GM21367 (cell line): ENCODE measurements at regions not wholly inside any gene's neighbourhood (a gene's known extent, or its start where the extent isn't known, plus 50 kb on each side); places are given as distances from the start of the nearest gene placed in this dataset.

Experiments
- ATAC-seq: cut with Tn5 transposase; IDR thresholded peaks from one replicate; pipeline ENCODE4 v1.9.1; 2021; ENCODE audit not compliant: unreplicated experiment

DNA sequence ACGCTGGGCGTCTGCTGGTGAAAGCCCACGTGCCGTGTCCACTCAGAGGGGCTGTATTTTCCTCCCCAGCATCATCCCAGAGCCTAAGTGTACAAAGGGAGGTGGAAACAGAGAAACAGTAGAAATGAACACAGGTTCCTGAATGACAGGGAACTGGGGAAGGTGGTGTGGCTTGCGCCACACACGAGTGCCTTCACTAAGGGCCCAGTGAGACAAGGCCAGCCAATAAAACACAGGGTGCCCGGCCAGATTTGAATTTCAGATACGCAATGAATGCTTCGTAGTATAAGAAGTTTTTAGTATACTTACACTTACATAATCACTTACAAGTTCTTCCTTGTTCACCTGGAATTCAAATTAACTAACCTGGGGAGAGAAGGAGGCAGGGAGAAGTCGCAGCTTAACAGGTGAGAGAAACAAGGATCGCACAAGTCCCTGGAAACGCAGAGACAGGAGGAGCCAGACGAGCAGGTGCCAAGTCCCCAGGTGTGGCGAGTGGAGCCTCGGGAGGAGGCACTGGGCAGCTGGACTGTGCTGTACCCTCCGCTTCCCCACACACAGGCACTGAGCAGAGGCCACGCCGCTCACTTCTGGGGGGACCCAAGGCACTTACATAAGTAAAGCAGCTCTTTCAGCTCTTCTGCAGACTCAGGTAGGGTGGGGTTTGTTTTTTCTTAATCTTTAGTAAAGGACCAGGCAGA is 105.2 kb upstream of the MGMT start:
- ATAC-seq = no peak

DNA sequence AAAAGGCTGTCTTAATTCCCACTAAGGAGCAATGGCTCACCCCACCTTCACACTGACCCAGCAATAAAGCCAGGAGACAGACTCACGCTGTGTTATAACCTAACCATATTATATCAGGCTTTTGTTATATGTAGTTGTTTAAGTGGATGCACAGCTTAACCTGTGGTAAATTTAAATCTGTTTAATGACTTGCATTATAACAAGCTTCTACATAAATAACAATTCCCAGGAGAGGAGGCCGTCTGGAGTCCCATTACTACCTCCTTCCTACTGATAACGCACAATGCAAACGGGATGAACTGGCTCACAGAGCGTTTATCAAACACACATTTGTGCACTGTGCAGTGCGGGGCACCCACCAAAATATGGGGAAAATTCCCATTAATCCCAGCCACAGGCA is 102.1 kb upstream of the MGMT start:
- no peak for ATAC-seq

DNA sequence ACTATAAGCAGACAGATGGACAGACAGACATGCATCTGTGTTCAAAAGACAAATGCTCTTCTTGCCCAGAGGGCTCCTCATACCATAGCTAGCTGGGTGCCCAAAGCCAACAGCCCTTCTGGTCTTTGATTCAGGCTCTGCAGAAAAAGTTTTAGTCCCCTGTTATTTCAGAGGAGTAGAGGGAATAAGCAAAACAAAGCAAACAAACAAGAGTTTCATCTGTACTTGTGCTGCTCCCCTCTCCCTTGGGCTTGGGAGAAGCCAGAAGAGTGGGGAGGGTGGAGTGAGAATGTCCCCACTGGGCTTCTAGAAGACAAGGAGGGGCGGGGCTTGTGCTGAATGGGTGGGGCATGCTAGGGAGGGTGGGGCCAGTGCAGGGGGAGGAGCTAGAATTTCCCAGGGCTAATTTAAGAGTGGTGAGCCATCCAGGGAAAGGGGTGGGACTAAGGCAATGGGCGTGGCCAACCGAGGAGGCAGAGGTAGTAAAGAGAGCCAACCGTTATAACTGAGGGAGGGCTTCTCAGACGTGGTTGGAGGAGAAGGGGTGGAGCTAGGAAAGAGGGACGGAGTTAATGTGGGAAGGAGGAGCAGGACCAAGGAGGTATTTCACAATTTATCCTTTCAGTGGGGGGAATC is 101.2 kb upstream of the MGMT start:
- no peak for ATAC-seq

DNA sequence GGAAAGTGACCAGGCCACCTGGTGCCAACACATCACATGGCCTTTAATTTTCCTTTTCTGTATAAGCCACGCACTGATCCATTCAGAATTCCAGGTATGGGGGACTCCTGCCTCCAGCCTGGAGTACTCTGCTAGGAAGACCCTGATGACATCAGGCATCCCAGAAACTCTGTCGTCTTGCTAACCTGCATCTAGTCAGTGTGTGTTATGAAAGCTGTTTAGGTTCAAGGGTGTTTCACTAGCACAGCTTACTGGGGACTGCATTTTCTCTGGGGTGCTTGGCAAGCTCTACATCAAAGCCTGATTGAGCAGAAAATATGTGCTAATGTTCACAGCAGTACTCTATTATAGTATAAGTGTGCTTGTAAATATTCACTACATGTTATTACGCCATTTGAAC is 100.6 kb upstream of the MGMT start:
- no peak for ATAC-seq

DNA sequence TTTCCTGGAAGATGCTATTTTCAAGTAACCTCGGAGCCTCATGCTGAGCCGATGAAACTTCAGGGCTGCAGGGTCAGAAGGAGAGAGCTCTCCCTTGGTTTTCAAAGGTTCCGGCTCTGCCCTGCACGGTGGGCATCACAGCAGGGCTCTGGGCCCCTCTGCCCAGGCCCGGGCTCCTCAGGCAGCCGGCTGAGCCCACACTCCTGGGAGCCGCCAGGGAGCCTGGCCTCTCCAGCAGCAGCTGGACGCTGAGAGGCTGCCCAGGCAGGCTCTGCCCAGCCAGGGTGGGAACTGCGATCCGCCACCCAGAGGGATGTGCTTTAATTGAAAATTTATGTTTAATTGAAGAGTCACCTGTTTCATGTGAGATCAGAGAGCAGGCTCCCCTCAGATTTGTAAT is 97.5 kb upstream of the MGMT start:
- no peak for ATAC-seq

DNA sequence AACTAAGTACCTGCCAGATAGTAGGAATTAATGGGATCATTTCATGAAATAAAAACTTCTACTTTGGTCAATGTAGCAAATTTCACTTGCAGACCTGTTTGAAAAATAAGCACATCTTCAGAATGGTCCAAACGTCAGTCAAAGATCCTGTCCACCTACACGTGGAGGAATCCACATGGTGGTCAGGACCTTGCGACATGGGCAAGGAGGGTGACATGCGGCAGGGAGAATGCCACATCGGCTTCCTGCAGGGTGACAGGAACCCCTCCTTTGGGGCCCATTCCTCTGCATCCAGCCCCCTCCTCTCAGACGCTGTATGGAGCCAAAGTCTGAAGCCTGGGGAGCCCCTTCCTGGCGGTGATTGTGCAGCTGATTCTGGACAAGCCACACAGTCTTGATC is 95.5 kb upstream of the MGMT start:
- no peak for ATAC-seq

DNA sequence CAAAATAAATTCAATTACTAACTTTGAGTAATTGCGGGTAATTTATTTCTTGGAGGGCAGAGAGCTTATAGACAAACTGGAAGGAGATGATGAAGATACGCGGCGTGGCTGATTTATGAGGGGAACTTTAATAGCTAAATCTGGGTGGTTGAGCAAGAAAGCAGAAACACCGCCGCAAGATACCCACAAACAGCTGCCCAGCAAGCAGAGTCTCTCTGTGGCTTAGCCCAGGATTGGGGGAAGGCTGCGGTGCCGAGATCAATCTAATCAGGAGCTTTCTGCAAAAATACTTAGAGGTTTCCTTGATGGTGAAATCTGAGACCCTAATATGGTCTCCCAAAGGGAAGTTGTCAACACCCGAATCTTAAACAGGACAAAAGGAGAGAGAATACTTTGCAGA is 94.9 kb upstream of the MGMT start:
- ATAC-seq = no peak

DNA sequence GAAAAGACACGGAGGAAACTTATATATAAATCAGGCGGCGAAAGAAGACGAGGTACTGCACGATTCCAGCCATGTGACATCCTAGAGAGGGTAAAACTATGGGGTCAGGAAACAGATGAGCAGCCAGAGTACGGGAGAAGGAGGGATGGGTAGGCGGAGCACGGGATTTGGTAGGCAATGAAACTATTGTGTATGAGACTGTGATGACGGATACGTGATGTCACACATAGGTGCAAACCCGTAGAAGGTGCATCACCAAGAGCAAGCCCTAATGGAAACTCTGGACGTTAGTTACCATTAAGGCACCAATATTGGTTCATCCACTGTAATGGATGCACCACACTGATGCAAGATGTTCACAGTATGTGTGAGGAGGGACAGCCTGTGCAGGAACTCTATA is 93.8 kb upstream of the MGMT start:
- ATAC-seq = no peak

DNA sequence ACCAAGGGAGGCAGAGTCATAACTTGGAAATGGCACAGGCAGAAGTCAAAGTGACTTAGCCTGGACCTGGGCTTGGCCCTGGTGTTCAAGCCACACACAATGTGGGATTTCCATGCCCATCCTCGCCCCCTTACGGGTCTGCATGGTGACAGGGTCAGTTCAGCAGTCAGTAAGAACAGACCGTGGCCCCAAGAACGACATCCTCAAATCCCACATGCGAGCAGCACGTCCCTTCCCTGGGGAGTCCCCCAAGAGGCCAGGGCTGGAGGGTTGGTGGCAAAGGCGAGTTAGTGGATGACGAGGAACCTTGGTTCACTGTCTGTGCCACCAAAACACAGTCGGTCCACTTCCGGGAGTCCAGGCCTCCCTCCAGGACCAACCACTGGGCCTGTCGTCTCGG is 93.3 kb upstream of the MGMT start:
- ATAC-seq = no peak

DNA sequence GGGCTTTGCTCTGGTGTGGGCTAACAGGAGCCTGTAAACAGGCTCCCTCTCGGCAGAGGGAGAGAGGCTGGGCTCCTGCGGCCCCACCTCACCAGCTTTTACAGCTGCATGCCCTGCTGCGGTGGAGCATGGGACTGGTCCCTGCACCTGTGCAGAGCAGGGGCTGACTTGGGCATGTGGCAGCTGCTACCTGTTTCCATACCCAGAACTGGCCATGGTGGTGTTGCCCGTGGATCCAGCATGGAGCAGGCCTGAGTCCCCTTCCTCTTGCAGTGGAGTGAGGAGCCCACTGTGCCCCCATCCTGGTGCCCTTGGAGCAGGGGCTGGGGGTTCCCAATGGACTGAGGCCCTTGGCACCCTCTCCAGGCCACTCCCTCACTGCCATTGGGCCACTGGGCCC is 91.9 kb upstream of the MGMT start:
- no peak for ATAC-seq

DNA sequence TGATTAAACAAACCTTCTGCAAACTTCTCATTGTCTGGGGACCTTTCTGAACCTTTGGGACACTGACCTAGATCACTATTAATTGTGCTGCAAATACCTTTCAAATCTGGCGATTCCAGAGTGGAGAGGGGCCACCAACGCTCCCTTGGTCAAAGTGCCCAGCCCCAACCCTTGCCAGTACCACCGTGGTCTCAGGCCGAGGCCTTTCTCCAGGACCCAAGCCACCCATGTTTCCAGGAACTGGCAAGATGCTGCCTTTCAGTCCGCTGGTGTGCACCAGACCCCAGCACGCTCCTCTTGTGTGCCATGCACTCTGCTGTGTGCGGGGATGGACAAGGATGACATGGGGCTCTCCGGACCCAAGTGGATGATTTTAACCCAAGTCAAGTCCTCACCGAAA is 91.1 kb upstream of the MGMT start:
- no peak for ATAC-seq

DNA sequence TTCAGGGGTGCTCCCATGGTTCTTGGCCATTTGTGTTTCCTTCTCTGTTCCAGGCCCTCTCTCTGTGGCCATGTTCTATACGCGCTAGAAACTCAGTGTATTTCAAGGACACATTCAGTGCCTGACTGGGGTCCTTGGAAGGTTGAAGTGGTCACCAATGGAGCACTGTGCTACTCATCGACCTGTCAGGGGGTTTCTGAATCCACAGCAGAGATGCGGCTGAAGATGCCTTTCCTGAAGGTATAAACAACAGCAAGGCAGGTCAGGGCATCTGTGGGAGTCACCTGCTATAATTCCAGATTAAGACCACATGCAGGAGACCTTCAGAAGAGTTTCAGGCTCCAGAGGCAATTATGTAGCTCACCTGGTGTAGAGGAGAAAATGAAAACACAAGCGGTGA is 86.8 kb upstream of the MGMT start:
- no peak for ATAC-seq

DNA sequence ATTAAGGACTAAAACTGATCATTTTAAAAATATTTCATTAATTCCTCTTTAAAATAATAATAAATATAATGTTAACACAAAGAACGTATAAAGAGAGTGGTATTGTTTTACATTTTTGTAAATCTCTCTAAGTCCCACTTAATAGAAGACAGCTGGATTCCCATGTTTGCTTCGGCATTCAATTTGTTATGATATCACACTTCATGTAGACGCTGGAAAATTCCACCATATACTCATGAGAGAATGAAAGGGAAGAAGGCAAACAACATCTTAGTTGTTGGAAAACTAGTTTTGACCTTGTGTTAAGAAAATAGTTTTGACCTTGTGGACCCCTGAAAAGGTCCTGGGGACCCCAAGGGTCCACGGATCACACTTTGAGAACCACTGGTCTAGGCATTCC is 85.3 kb upstream of the MGMT start:
- no peak for ATAC-seq

DNA sequence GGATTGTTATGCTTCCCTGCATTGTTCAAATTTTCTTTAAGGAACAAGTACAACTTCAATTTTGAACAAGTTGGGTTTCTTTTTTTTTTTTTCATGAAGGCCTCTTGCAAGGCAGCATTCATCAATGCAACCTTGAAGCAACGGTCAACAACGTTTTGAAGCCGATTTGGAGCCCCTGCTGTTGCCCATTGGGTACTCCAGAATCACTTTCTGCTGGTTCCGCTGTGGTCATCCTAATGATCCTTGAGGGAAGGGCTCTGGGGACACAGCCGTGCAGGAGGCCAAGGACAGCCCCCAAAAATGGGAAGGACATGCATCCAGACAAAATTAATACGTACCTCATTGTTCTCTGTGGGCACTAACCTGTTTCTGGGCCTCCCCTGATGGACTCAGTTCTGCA is 84.6 kb upstream of the MGMT start:
- ATAC-seq = no peak

DNA sequence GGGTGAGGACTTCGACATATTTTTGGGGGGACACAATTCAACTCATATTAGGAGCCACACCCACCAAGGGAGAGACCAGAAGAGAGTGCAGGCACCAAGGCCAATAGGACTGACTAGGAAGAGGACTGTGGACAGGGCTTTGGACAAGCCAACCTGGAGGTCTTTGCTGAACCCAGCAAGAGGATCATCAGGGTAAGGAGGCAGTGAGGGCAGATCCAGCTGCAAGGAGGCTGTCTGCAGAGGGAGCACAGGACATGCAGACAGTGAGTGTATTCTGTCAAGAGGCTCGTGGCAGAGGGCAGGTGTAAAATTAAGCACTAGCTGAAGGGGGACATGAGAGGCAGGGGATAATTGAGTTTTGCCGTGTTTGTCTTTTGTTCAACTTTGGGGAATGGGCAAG is 83.4 kb upstream of the MGMT start:
- no peak for ATAC-seq

DNA sequence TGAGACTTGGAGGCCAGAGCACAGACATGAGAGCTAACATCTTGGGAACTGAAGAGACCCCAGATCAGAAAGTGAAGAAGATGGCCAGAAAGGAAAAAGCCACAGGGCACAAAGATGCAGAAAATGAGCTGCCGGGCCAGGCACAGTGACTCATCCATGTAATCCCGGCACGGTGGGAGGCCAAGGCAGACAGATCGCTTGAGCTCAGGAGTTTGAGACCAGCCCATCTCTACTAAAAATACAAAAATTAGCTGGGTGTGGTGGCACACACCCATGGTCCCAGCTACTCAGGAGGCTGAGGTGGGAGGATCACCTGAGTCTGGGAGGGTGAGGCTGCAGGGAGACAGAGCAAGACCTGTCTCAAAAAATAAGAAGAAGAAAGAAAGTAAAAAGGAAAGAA is 81.4 kb upstream of the MGMT start:
- no peak for ATAC-seq

DNA sequence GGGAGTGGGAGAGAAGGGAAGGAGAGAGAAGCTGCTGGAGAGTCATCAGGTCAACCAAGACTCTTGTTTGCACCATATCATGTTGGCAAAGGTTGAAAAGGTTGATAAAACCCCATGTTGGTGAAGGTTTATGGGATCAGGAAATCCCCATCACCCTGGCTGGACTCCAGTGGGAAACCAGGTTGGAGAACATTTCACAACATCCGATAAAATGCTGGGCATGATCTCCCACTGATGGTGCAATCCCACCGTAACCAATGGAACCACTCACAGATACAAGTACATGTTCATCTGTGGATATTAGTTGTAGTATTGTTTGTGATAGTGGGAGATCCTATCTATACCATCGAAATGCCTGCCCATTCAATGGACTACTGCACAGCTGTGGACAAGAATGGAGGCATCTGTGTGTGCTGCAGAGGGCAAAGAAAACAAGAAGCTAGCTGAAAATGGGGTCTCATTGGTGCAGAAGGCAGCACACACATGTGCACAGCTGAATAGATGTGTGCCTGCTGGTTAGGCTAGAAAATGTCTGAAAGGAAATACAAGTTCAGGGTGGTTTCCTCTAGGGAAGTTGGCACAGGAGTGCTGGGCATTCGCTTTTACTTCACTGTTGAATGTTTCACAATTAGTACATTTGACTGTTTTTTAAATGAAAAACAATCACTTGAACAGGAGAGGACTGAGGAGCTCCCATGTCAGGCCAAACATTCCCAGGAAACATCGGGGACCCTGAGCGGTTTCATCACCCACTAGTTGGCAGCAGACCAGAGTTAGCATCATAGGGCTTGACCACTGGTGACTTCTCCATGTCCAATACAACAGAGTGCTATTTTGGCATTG is 80.4 kb upstream of the MGMT start:
- no peak for ATAC-seq

DNA sequence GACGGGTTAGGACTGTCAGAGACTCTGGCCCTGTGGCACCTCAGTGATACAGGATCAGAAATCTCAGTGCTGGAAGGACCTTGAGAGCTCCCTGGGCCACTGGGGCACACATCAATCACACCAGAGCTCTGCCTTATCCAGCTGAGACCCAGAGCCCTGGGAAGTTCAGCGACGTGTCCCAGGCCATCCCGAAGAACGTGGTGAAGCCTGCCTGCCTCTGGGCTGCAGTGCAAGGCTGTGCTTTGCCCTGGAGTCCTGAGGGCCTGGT is 79.8 kb upstream of the MGMT start:
- no peak for ATAC-seq

DNA sequence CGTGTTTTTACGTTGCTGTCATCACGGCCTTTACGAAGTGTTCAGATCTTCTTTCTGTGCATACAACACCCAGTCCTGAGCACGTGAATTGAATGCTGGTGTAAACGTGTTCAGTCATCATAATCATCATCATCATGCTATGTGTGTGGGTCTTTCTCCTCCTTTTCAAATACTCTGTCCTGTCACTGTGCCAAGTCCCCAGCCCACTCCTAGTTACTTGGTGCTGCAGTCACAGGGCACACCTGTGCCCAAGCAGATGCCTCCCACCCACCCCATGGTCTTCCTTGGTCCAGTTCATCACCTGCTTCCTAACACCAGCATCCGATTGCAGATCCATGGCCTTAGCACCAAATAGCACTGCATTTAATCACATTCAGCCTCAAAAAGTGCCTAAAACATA is 78.6 kb upstream of the MGMT start:
- no peak for ATAC-seq

DNA sequence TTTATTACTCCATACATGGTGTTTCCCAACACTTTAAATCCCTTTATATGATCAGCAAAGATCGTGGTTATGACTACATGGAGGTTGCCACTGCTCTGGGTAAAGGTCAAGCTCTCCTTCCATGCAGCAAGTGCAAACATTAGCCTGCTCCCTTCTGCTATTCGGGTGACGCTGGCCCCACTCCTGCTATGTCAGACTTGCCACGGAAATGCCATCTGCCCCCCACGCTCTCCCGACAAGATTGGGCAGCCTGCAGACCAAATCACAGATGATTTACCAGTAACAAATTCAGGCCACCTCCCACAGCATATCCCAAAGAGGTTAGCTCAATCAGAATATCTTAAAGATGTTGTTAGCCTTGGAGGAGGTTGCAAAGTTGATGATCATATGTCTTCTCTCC is 77.8 kb upstream of the MGMT start:
- no peak for ATAC-seq

DNA sequence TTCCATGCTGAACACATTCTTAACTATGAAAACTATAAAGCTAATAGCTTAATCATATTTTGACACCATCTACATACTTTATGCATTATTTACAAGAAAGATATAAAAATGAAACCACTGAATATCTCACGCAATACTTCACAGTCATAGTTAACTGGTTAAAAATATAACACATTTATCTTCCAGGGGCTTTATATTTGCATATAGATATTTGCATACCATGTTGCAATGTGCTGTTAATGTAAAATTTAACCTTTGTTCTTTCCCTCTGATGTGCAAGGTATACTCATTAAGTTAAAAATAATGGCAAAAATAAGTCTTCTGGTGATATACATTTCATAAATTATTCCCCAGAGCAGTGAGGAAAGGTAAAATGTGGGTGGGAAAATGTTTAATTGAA is 76.9 kb upstream of the MGMT start:
- no peak for ATAC-seq

DNA sequence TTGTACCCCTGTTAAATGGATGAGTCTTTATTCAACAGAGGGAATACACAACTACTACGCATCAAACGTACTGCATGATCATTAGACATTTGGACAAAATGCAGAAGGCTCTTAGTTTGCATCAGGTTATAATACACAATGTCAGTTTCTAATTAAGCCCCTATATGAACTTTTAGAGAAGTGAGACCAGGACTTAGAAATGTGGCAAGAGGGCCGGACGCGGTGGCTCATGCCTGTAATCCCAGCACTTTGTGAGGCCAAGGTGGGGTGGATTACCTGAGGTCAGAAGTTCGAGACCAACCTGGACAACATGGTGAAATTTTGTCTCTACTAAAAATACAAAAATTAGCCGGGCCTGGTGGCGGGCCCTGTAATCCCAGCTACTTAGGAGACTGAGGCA is 76.3 kb upstream of the MGMT start:
- no peak for ATAC-seq

DNA sequence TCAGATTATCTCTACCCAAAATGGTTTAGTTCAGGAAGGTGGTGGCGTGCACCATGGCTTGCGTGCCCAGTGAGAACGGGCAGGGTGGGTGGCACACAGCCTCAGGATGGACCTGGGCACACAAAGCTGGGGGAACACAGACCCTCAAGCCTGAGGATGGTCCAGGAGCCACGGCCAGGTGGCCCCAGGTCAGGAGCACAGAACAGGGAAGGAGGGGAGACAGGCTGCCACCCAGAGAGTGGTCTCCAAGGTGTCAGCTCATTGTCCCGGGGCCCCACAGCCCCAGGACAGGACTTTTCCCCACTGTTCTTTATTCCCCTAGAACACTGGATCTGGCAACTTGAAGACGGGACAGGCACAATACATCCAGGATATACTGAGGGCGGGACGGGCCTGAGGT is 75.6 kb upstream of the MGMT start:
- no peak for ATAC-seq
